ENCODE measurements at regions not wholly inside any gene's neighbourhood (a gene's known extent, or its start where the extent isn't known, plus 50 kb on each side); places are given as distances from the start of the nearest gene placed in this dataset.

DNA sequence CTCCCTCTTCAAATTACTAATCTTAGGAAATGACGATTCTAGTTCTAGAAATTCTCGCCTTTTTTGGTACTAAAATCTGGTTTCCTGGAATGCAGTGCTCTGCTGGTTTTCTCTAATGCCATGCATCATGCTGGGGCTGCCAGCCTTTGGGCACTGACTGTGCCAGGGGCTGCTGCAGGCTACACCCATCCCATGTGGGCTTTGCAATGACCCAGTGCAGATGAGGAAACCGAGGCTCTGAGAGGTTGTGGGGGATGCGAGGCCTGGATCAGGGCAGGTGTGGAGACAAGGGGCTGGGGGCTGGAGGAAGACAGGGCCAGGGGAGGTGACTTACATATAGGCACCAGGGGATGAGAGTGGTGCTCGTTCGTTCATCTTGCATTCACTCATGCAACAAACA, 95.3 kb downstream of the HMX1 start:
- TF ChIP-seq BHLHE40 (IDR thresholded peaks at IDR 0.05; ENCODE audit: borderline replicate concordance) (no peak), SUZ12 (IDR thresholded peaks at IDR 0.05) (no peak), FOXK2 (IDR thresholded peaks at IDR 0.05) (no peak), SP1 (IDR thresholded peaks at IDR 0.05) (no peak)
